ENCODE measurements at regions not wholly inside any gene's neighbourhood (a gene's known extent, or its start where the extent isn't known, plus 50 kb on each side); places are given as distances from the start of the nearest gene placed in this dataset.

DNA sequence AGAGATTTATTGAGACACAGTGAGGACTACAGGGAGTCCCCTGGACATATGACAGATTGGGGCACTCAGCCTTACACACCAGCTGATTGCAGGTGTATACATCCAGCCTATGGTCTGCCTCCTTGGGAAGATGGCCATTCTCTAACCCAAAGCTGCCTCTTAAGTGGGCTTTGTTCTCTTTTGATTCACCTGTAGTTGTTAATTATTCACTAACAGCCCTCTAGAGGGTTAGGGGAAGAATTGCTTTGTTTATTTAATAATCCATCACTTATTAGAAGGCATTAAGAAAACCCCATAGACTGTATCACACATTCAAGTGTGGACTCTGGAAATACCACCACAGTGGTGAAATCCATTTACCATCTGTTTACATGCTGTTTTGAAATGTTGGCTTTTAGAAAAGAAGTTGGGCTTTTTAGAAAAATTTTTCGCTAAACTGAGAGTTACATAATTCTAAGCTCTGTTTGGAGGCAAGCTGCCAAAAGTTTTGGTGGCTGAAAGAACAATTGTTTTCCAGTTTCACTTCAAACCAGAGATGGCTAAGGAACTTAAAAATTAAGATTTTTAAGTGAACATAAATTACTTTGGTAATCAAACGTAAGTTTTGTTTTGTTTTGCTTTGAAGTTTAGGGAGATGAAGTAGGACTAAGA lies 379.1 kb downstream of the ADRA2A start:
- no peak overlapping the region for H3K27ac ChIP-seq

GRCh38 chr10:111458256-111458655 lies 381.4 kb downstream of the ADRA2A start:
- Histone ChIP-seq H3K4me1 (no peaks in the 10 kb centered on the region), H3K36me3 (no peaks in the 10 kb centered on the region), H3K27me3 (no peaks in the 10 kb centered on the region), H3K9me3 (no peaks in the 10 kb centered on the region), H3K4me3 (no peak overlapping the region), H3K27ac (no peak overlapping the region)
- DNase-seq (ENCODE audit: low spot score in 2 of 2) = no peak
- 55% methylated on average over 1 of the region's 1 CpG for WGBS
- TF ChIP-seq CTCF (IDR thresholded peaks at IDR 0.05) (no peak), POLR2A (IDR thresholded peaks at IDR 0.05) (no peak), EP300 (IDR thresholded peaks at IDR 0.05) (no peak), POLR2AphosphoS5 (IDR thresholded peaks at IDR 0.05) (no peak)

More for the DNA sequence above, 379.1 kb downstream of the ADRA2A start:
- Histone ChIP-seq H3K4me1 (no peaks in the 10 kb centered on the region), H3K36me3 (no peaks in the 10 kb centered on the region), H3K9me3 (no peaks in the 10 kb centered on the region), H3K4me3 (no peak overlapping the region), H3K27me3 (no peaks in the 10 kb centered on the region)
- TF ChIP-seq EP300 (IDR thresholded peaks at IDR 0.05) = no peak
- no peak for TF ChIP-seq CTCF (IDR thresholded peaks at IDR 0.05)
- no peak for TF ChIP-seq POLR2AphosphoS5 (IDR thresholded peaks at IDR 0.05)
- no peak for TF ChIP-seq POLR2A (IDR thresholded peaks at IDR 0.05)
- 31% methylated on average over 2 of the region's 2 CpGs for WGBS
- DNase-seq (ENCODE audit: low spot score in 2 of 2) = no peak

DNA sequence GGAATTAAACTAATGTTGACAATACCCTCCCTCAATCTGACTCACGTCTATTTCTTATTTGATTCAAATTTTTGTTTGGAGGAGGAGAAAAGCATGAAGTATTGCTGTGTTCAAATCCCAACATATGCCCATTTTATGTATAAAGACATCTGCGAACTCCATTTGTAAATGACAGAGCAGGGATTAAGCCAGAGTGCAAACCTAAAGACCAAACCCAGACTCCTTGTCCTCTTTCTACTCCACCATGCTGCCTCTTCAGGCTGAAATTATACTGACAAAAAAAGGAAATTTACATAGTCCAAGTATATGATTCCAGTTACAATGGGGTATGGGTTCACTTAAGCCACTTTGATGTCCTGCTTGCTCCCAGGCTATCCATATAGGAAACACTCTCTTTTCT lies 383.1 kb downstream of the ADRA2A start:
- no peak overlapping the region for H3K4me3 ChIP-seq
- H3K27me3 ChIP-seq = no peaks in the 10 kb centered on the region
- H3K27ac ChIP-seq = no peak overlapping the region
- H3K36me3 ChIP-seq = no peaks in the 10 kb centered on the region
- H3K9me3 ChIP-seq = no peaks in the 10 kb centered on the region
- DNase-seq (ENCODE audit: low spot score in 2 of 2) = no peak
- TF ChIP-seq POLR2AphosphoS5 (IDR thresholded peaks at IDR 0.05) = no peak
- TF ChIP-seq EP300 (IDR thresholded peaks at IDR 0.05) = no peak
- no peak for TF ChIP-seq POLR2A (IDR thresholded peaks at IDR 0.05)
- no peak for TF ChIP-seq CTCF (IDR thresholded peaks at IDR 0.05)
- H3K4me1 ChIP-seq = no peaks in the 10 kb centered on the region
- 90% methylated on average over 2 of the region's 2 CpGs for WGBS

GRCh38 chr10:111472445-111472844 lies 395.6 kb downstream of the ADRA2A start:
- no peak overlapping the region for H3K27ac ChIP-seq
- H3K27me3 ChIP-seq = no peaks in the 10 kb centered on the region
- H3K4me1 ChIP-seq = peaks cover 4% of the 10 kb centered on the region
- no peak for TF ChIP-seq POLR2A (IDR thresholded peaks at IDR 0.05)
- no peak for TF ChIP-seq EP300 (IDR thresholded peaks at IDR 0.05)
- no peak for TF ChIP-seq POLR2AphosphoS5 (IDR thresholded peaks at IDR 0.05)
- no peak for TF ChIP-seq CTCF (IDR thresholded peaks at IDR 0.05)
- DNase-seq (ENCODE audit: low spot score in 2 of 2) = no peak
- H3K4me3 ChIP-seq = no peak overlapping the region
- WGBS = 90% methylated on average over 7 of the region's 7 CpGs
- no peaks in the 10 kb centered on the region for H3K9me3 ChIP-seq
- no peaks in the 10 kb centered on the region for H3K36me3 ChIP-seq

- no peak for DNase-seq (ENCODE audit: low spot score in 2 of 2)
- no peaks in the 10 kb centered on the region for H3K36me3 ChIP-seq
- H3K4me1 ChIP-seq = peaks cover 4% of the 10 kb centered on the region
- H3K4me3 ChIP-seq = no peak overlapping the region
- 25% methylated on average over 2 of the region's 3 CpGs for WGBS
- TF ChIP-seq POLR2AphosphoS5 (IDR thresholded peaks at IDR 0.05) = no peak
- TF ChIP-seq POLR2A (IDR thresholded peaks at IDR 0.05) = no peak
- no peak for TF ChIP-seq CTCF (IDR thresholded peaks at IDR 0.05)
- TF ChIP-seq EP300 (IDR thresholded peaks at IDR 0.05) = no peak
- no peak overlapping the region for H3K27ac ChIP-seq
- no peaks in the 10 kb centered on the region for H3K27me3 ChIP-seq
- H3K9me3 ChIP-seq = no peaks in the 10 kb centered on the region
Measured at GRCh38 chr10:111473361-111473760, 396.5 kb downstream of the ADRA2A start.
